Upper lobe of left lung (tissue), 6 donors: ENCODE measurements at regions not wholly inside any gene's neighbourhood (a gene's known extent, or its start where the extent isn't known, plus 50 kb on each side); places are given as distances from the start of the nearest gene placed in this dataset.
"Not testable (repeated sequence)": the region's sequence is repeated elsewhere in the genome, so short reads cannot be mapped to it uniquely, and the experiment has no call there.

ENCODE experiments used
- ATAC-seq, 2 donors: fragments of 200-7000 bp; cut with Tn5 transposase; one replicate each; pipeline ENCODE4 v1.9.1; 2022; ENCODE audit warnings: mild to moderate bottlenecking in 2 of 2, moderate library complexity in 2 of 2; ENCODE audit not compliant: low FRiP score in 2 of 2
- DNase-seq, 2 donors: peaks; one replicate each; pipeline ENCODE4 v3.0.0-alpha.2; 2019 to 2020
- H3K27ac ChIP-seq, 4 donors: fragments of 200-600 bp; sonication (generic); one replicate each; pipeline ENCODE4 v1.5.1; 2016 to 2019
- H3K27me3 ChIP-seq, 4 donors: fragments of 200-600 bp; sonication (generic); one replicate each; pipeline ENCODE4 v1.5.1; 2017 to 2019
- H3K36me3 ChIP-seq, 4 donors: fragments of 200-600 bp; sonication (generic); one replicate each; pipeline ENCODE4 v1.5.1; 2016 to 2019
- H3K4me1 ChIP-seq, 4 donors: fragments of 200-600 bp; sonication (generic); one replicate each; pipeline ENCODE4 v1.5.1; 2018 to 2019
- H3K4me3 ChIP-seq, 4 donors: fragments of 200-600 bp; sonication (generic); one replicate each; pipeline ENCODE4 v1.5.1; 2017 to 2019; ENCODE audit warnings: mild to moderate bottlenecking in 2 of 4, moderate library complexity in 1 of 4
- H3K9me3 ChIP-seq, 4 donors: fragments of 200-600 bp; sonication (generic); one replicate each; pipeline ENCODE4 v1.5.1; 2018 to 2019
- CTCF ChIP-seq, 6 experiments: fragments of 450-650 bp in 4 of 6; fragments of 200-600 bp in 2 of 6; sonication (generic) in 2 of 6; IDR thresholded peaks; one replicate each; pipeline ENCODE4 v1.5.1; 2016 to 2019; ENCODE audit warnings: antibody characterized with exemption in 6 of 6
- EP300 ChIP-seq, 4 donors: sonication (generic); formaldehyde crosslinking; IDR thresholded peaks; one replicate each; pipeline ENCODE4 v1.5.1; 2017; ENCODE audit warnings: antibody characterized with exemption in 4 of 4, control low read depth in 2 of 4
- POLR2A ChIP-seq, 4 donors: fragments of 450-650 bp; IDR thresholded peaks; one replicate each; pipeline ENCODE4 v1.5.1; 2016 to 2017; ENCODE audit warnings: antibody characterized with exemption in 4 of 4, mild to moderate bottlenecking in 2 of 4
- POLR2AphosphoS5 ChIP-seq, 2 donors: sonication (generic); formaldehyde crosslinking; IDR thresholded peaks; one replicate each; pipeline ENCODE4 v1.5.1; 2017; ENCODE audit warnings: antibody characterized with exemption in 2 of 2
- WGBS, 2 donors: methylation state at CpG; one replicate each; pipeline ENCODE4 v1.1.5; 2017 to 2018; 5-methylcytosine and 5-hydroxymethylcytosine counted together
- donor health status: DM: no; HTN: no; CAD: no; lungs with moderate emphysema.
- donor health status: DM: no; HTN: yes; CAD: no; lungs with severe emphysema.

- no peak for TF ChIP-seq EP300 (IDR thresholded peaks at IDR 0.05)
- TF ChIP-seq POLR2A (IDR thresholded peaks at IDR 0.05): no peak
- no peak for TF ChIP-seq CTCF (IDR thresholded peaks at IDR 0.05)
- no peak for TF ChIP-seq POLR2AphosphoS5 (IDR thresholded peaks at IDR 0.05)
- H3K27me3 ChIP-seq: no peaks in the 10 kb centered on the region
- no peaks in the 10 kb centered on the region for H3K9me3 ChIP-seq
- 27 to 46% methylated on average over 1 of the region's 1 CpG for whole genome bisulfite sequencing, 2 donors
- H3K27ac ChIP-seq: no peak overlapping the region
- no peaks in the 10 kb centered on the region for H3K36me3 ChIP-seq
- peak in 1 of 2 donors; percentile 44 for ATAC-seq
- H3K4me1 ChIP-seq: no peaks in the 10 kb centered on the region
- no peak overlapping the region for H3K4me3 ChIP-seq
- no peak for DNase-seq
Observed at GRCh38 chr6:132188556-132189264, 212.6 kb downstream of the MOXD1 start.

- H3K36me3 ChIP-seq: no peaks in the 10 kb centered on the region
- ATAC-seq (no peak), DNase-seq (no peak)
- H3K27ac ChIP-seq: no peak overlapping the region
- TF ChIP-seq CTCF (IDR thresholded peaks at IDR 0.05): no peak
- TF ChIP-seq POLR2AphosphoS5 (IDR thresholded peaks at IDR 0.05): no peak
- TF ChIP-seq POLR2A (IDR thresholded peaks at IDR 0.05): no peak
- TF ChIP-seq EP300 (IDR thresholded peaks at IDR 0.05): no peak
- no peaks in the 10 kb centered on the region for H3K27me3 ChIP-seq
- H3K4me3 ChIP-seq: no peak overlapping the region
- H3K9me3 ChIP-seq: no peaks in the 10 kb centered on the region
- no peaks in the 10 kb centered on the region for H3K4me1 ChIP-seq
- WGBS, 2 donors: 88 to 91% methylated on average over 1 of the region's 1 CpG
Observed at GRCh38 chr6:132187816-132188215, 213.5 kb downstream of the MOXD1 start.

GRCh38 chr6:132184966-132185365, 216.3 kb downstream of the MOXD1 start:
- not testable (repeated sequence) for H3K4me3 ChIP-seq, H3K36me3 ChIP-seq, H3K9me3 ChIP-seq, DNase-seq, H3K4me1 ChIP-seq, H3K27me3 ChIP-seq, ATAC-seq, H3K27ac ChIP-seq
- 39 to 45% methylated on average over 1 of the region's 1 CpG for WGBS, 2 donors

GRCh38 chr6:132179955-132180354, 221.3 kb downstream of the MOXD1 start:
- Histone ChIP-seq H3K9me3 (peaks cover 0 to 14% (median 8%) of the 10 kb centered on the region in 4 donors), H3K4me3 (no peak overlapping the region), H3K27ac (no peak overlapping the region), H3K4me1 (no peaks in the 10 kb centered on the region), H3K27me3 (no peaks in the 10 kb centered on the region), H3K36me3 (no peaks in the 10 kb centered on the region)
- TF ChIP-seq CTCF (IDR thresholded peaks at IDR 0.05) (no peak), POLR2A (IDR thresholded peaks at IDR 0.05) (no peak), POLR2AphosphoS5 (IDR thresholded peaks at IDR 0.05) (no peak), EP300 (IDR thresholded peaks at IDR 0.05) (no peak)
- ATAC-seq: no peak
- 75 to 81% methylated on average over 3 of the region's 3 CpGs for WGBS, 2 donors
- no peak for DNase-seq

GRCh38 chr6:132174919-132175318, 223.7 kb upstream of the CCN2 start:
- Histone ChIP-seq H3K27me3 (no peaks in the 10 kb centered on the region), H3K4me1 (no peaks in the 10 kb centered on the region), H3K36me3 (no peaks in the 10 kb centered on the region), H3K4me3 (no peak overlapping the region), H3K27ac (no peak overlapping the region), H3K9me3 (peaks cover 0 to 16% (median 12%) of the 10 kb centered on the region in 4 donors)
- DNase-seq: no peak
- TF ChIP-seq CTCF (IDR thresholded peaks at IDR 0.05) (no peak), EP300 (IDR thresholded peaks at IDR 0.05) (no peak), POLR2AphosphoS5 (IDR thresholded peaks at IDR 0.05) (no peak), POLR2A (IDR thresholded peaks at IDR 0.05) (no peak)
- no peak for ATAC-seq
- 93 to 100% methylated on average over 2 to 3 of the region's 3 CpGs for WGBS, 2 donors
